Karpas-422 (cell line): ENCODE measurements at regions not wholly inside any gene's neighbourhood (a gene's known extent, or its start where the extent isn't known, plus 50 kb on each side); places are given as distances from the start of the nearest gene placed in this dataset.

Source experiments
- DNase-seq: peaks from one replicate; pipeline ENCODE4 v3.0.0-alpha.2; 2015
- H2AFZ ChIP-seq: fragments of 200-600 bp; sonication (generic); 2 replicates; pipeline ENCODE4 v1.6.1; 2014; ENCODE audit warnings: antibody characterized with exemption, low read length, mixed read lengths
- H3K27ac ChIP-seq: fragments of 200-600 bp; sonication (generic); 2 replicates; pipeline ENCODE4 v1.5.1; 2014; ENCODE audit warnings: mild to moderate bottlenecking, low read length, moderate library complexity
- H3K27me3 ChIP-seq: fragments of 200-600 bp; sonication (generic); 2 replicates; pipeline ENCODE4 v1.6.1; 2014; ENCODE audit warnings: low read length, mixed read lengths
- H3K36me3 ChIP-seq: fragments of 200-600 bp; sonication (generic); 2 replicates; pipeline ENCODE4 v1.6.1; 2014; ENCODE audit warnings: low read length, mixed read lengths; ENCODE audit not compliant: insufficient read depth
- H3K4me1 ChIP-seq: fragments of 200-600 bp; sonication (generic); 2 replicates; pipeline ENCODE4 v1.6.1; 2014; ENCODE audit warnings: mild to moderate bottlenecking, low read length, mixed read lengths
- H3K4me2 ChIP-seq: fragments of 200-600 bp; sonication (generic); 2 replicates; pipeline ENCODE4 v1.6.1; 2014; ENCODE audit warnings: low read length, low read depth, mild to moderate bottlenecking; ENCODE audit not compliant: poor library complexity, severe bottlenecking
- H3K4me3 ChIP-seq: fragments of 200-600 bp; sonication (generic); 2 replicates; pipeline ENCODE4 v1.5.1; 2014; ENCODE audit warnings: mild to moderate bottlenecking, antibody characterized with exemption, low read length, mixed read lengths
- H3K79me2 ChIP-seq: fragments of 200-600 bp; sonication (generic); 2 replicates; pipeline ENCODE4 v1.6.1; 2014; ENCODE audit warnings: mild to moderate bottlenecking, low read length, mixed read lengths
- H3K9ac ChIP-seq: fragments of 200-600 bp; sonication (generic); 2 replicates; pipeline ENCODE4 v1.6.0; 2014; ENCODE audit warnings: low read length
- H3K9me2 ChIP-seq: fragments of 200-600 bp; sonication (generic), shearing (Covaris generic); replicated peaks from 2 replicates; pipeline ENCODE4 v1.6.0; 2014; ENCODE audit warnings: mild to moderate bottlenecking, low read length, moderate library complexity; ENCODE audit not compliant: insufficient read depth
- H3K9me3 ChIP-seq: fragments of 300-700, 200-600 bp; sonication (generic); 2 replicates; pipeline ENCODE4 v1.6.1; 2014; ENCODE audit warnings: low read length, mixed read lengths
- H4K20me1 ChIP-seq: fragments of 200-600 bp; sonication (generic); 2 replicates; pipeline ENCODE4 v1.6.1; 2014; ENCODE audit warnings: mild to moderate bottlenecking, antibody characterized with exemption, low read length, low read depth; ENCODE audit not compliant: insufficient read depth

GRCh38 chrX:87895421-87895820 is 377.8 kb downstream of the KLHL4 start:
- Histone ChIP-seq H3K4me1 (no peaks in the 10 kb centered on the region), H2AFZ (no peak overlapping the region), H3K79me2 (no peaks in the 10 kb centered on the region), H3K4me3 (no peak overlapping the region), H3K27me3 (no peaks in the 10 kb centered on the region), H3K4me2 (no peak overlapping the region), H3K36me3 (no peaks in the 10 kb centered on the region), H3K27ac (no peak overlapping the region), H4K20me1 (no peaks in the 10 kb centered on the region), H3K9me3 (no peaks in the 10 kb centered on the region), H3K9ac (no peak overlapping the region), H3K9me2 (no peaks in the 10 kb centered on the region)
- no peak for DNase-seq

GRCh38 chrX:87896057-87896456 is 378.5 kb downstream of the KLHL4 start:
- Histone ChIP-seq H2AFZ (no peak overlapping the region), H3K4me1 (no peaks in the 10 kb centered on the region), H3K9ac (no peak overlapping the region), H3K27ac (no peak overlapping the region), H3K79me2 (no peaks in the 10 kb centered on the region), H4K20me1 (no peaks in the 10 kb centered on the region), H3K4me2 (no peak overlapping the region), H3K36me3 (no peaks in the 10 kb centered on the region), H3K9me3 (no peaks in the 10 kb centered on the region), H3K4me3 (no peak overlapping the region), H3K9me2 (no peaks in the 10 kb centered on the region), H3K27me3 (no peaks in the 10 kb centered on the region)
- DNase-seq, result no peak

- Histone ChIP-seq H3K36me3 (no peaks in the 10 kb centered on the region), H3K27me3 (no peaks in the 10 kb centered on the region), H3K9ac (no peak overlapping the region), H3K9me2 (no peaks in the 10 kb centered on the region), H2AFZ (0 out of 2 replicates have a peak overlapping the region, but pooled peaks have one; percentile 17), H3K9me3 (no peaks in the 10 kb centered on the region), H4K20me1 (no peaks in the 10 kb centered on the region), H3K79me2 (no peaks in the 10 kb centered on the region), H3K4me2 (no peak overlapping the region), H3K4me1 (no peaks in the 10 kb centered on the region), H3K4me3 (no peak overlapping the region), H3K27ac (no peak overlapping the region)
- DNase-seq, result no peak
Observed at GRCh38 chrX:87900320-87900908, 382.8 kb downstream of the KLHL4 start.

- Histone ChIP-seq H2AFZ (peak overlapping the region; percentile 17; the same call in 1 of the 2 replicates), H3K4me2 (no peak overlapping the region), H3K4me1 (no peaks in the 10 kb centered on the region), H3K36me3 (no peaks in the 10 kb centered on the region), H3K9me2 (no peaks in the 10 kb centered on the region), H3K27me3 (no peaks in the 10 kb centered on the region), H4K20me1 (no peaks in the 10 kb centered on the region), H3K9ac (no peak overlapping the region), H3K9me3 (no peaks in the 10 kb centered on the region), H3K79me2 (no peaks in the 10 kb centered on the region), H3K4me3 (no peak overlapping the region), H3K27ac (no peak overlapping the region)
- no peak for DNase-seq
Observed at GRCh38 chrX:87901060-87901459, 383.5 kb downstream of the KLHL4 start.

DNA sequence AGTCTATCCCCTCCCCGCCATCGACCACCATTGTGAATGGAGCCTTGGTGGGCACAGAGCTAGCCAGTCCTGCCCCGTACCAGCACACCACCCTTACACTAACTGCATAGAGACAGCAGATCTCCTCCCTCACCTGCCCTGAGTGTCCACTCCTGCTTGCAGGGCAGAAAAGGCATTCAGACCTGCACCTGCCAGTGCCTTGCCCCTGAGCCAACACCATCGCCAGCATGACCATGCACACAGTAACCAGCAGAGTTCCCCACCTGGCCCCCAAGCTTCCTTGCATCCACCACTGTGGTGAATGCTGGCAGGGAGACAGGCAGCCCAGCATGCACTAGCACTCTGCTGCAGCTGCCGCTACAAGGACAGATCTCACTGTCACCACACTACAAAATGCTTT is 397.1 kb downstream of the KLHL4 start:
- H3K27me3 ChIP-seq, result no peaks in the 10 kb centered on the region
- no peaks in the 10 kb centered on the region for H4K20me1 ChIP-seq
- H3K9me3 ChIP-seq, result no peaks in the 10 kb centered on the region
- H3K9me2 ChIP-seq, result no peaks in the 10 kb centered on the region
- H3K27ac ChIP-seq, result no peak overlapping the region
- H3K4me1 ChIP-seq, result no peaks in the 10 kb centered on the region
- H2AFZ ChIP-seq, result no peak overlapping the region
- H3K79me2 ChIP-seq, result no peaks in the 10 kb centered on the region
- no peak overlapping the region for H3K9ac ChIP-seq
- H3K4me3 ChIP-seq, result no peak overlapping the region
- no peaks in the 10 kb centered on the region for H3K36me3 ChIP-seq
- DNase-seq, result no peak
- H3K4me2 ChIP-seq, result no peak overlapping the region

DNA sequence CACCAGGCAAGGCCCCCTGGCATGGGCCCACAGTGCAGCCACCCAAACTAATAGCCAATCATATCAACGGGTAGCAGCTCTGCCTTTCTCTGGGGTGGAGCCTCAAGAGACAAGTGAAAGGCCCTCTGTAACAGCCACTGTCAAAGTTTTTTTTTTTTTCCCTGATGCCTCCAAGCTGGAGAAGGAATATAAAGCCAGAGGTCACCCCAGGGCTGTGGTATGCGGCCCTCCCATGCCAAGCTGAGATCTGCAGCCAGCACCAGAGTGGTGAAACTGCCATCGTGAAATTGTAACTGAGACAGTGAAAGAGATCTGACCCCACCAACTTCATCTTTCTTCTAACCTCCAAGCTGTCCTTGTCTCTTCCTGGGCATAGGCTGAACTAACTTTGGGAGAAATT is 407.0 kb downstream of the KLHL4 start:
- Histone ChIP-seq H3K4me3 (no peak overlapping the region), H3K4me1 (no peaks in the 10 kb centered on the region), H3K27me3 (no peaks in the 10 kb centered on the region), H3K9me2 (no peaks in the 10 kb centered on the region), H3K4me2 (no peak overlapping the region), H3K36me3 (no peaks in the 10 kb centered on the region), H3K27ac (no peak overlapping the region), H3K79me2 (no peaks in the 10 kb centered on the region), H4K20me1 (no peaks in the 10 kb centered on the region), H2AFZ (no peak overlapping the region), H3K9ac (no peak overlapping the region), H3K9me3 (no peaks in the 10 kb centered on the region)
- DNase-seq, result no peak

GRCh38 chrX:87941841-87942240 is 424.2 kb downstream of the KLHL4 start:
- Histone ChIP-seq H3K4me3 (no peak overlapping the region), H3K36me3 (no peaks in the 10 kb centered on the region), H2AFZ (no peak overlapping the region), H3K9ac (no peak overlapping the region), H3K27ac (no peak overlapping the region), H3K9me3 (no peaks in the 10 kb centered on the region; the same call in 1 of the 2 replicates), H3K79me2 (no peaks in the 10 kb centered on the region), H4K20me1 (no peaks in the 10 kb centered on the region), H3K4me1 (no peaks in the 10 kb centered on the region), H3K4me2 (no peak overlapping the region), H3K9me2 (no peaks in the 10 kb centered on the region), H3K27me3 (no peaks in the 10 kb centered on the region)
- no peak for DNase-seq

DNA sequence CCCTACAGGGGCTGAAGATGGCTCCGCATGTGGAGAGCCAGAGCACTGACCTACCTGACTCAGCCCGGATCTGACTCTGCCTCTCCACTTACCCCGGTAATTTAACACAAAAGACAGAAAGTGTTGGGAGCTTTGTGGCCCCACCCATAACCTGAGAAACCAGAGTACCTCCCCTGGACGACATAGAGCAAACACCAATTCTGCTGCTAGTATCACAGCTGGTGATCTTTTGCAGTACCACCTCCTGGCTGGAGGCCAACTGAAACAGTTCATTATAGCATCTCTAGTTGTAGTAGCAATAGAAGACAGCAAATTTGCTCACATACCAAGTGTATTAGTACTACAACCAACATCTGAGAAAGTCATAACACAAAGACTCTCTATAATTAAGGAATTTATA is 443.9 kb downstream of the KLHL4 start:
- Histone ChIP-seq H3K4me2 (no peak overlapping the region), H3K4me1 (peaks cover 6% of the 10 kb centered on the region; the same call in 1 of the 2 replicates), H3K9me3 (no peaks in the 10 kb centered on the region), H3K9me2 (no peaks in the 10 kb centered on the region), H3K36me3 (no peaks in the 10 kb centered on the region), H3K9ac (no peak overlapping the region), H3K27me3 (no peaks in the 10 kb centered on the region), H2AFZ (no peak overlapping the region), H4K20me1 (no peaks in the 10 kb centered on the region), H3K4me3 (no peak overlapping the region), H3K27ac (no peak overlapping the region), H3K79me2 (no peaks in the 10 kb centered on the region)
- DNase-seq, result no peak

- no peak overlapping the region for H3K4me2 ChIP-seq
- H3K4me3 ChIP-seq, result no peak overlapping the region
- H3K36me3 ChIP-seq, result no peaks in the 10 kb centered on the region
- H3K9me3 ChIP-seq, result no peaks in the 10 kb centered on the region
- peaks cover 3% of the 10 kb centered on the region; the same call in 1 of the 2 replicates for H3K4me1 ChIP-seq
- no peaks in the 10 kb centered on the region for H3K9me2 ChIP-seq
- DNase-seq, result no peak
- no peak overlapping the region for H2AFZ ChIP-seq
- H4K20me1 ChIP-seq, result no peaks in the 10 kb centered on the region
- H3K27me3 ChIP-seq, result no peaks in the 10 kb centered on the region
- H3K27ac ChIP-seq, result no peak overlapping the region
- no peak overlapping the region for H3K9ac ChIP-seq
- H3K79me2 ChIP-seq, result no peaks in the 10 kb centered on the region
Observed at GRCh38 chrX:87968118-87968517, 450.5 kb downstream of the KLHL4 start.
